ENCODE measurements at regions not wholly inside any gene's neighbourhood (a gene's known extent, or its start where the extent isn't known, plus 50 kb on each side); places are given as distances from the start of the nearest gene placed in this dataset.

DNA sequence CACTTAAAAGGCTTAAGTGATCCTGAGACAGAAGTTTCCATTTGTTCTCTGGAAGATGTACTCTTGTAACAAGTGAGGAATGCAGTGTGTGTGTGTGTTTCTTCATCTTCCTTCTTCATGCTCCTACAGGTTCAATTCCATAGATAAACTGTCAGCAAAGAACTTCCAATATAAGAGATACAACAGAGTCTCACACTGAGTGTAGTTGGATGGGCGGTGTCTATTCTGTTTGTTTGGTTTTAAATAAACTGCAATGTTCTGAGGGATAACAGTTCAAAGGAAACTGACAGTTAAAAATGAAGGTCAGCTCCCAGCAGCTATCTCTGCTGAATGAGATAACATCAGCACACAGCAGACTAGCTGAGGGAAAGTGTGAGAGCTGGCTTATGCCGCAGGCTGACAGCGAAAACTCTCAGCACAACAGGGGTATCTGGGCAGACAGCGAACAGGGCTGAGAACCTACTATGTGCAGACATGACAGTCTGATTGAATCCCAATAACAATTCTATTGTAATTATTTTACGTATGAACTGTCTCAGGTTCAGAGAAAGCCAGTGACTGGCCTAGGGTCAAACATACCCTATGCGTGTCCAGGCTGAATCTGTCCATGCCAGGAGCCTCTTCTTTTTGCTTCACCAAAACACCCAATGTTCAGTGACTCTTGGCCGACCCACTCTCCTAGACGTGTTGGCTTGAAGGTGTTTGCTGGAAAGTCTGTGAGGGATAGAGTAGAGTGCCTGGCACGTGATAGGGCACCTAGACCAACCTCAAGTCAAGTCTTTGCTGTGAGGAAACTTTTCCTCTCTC is 201.9 kb upstream of the TRIB2 start:
- Mint-ChIP-seq H3K4me3 (ENCODE audit: low read depth) (peak overlapping the region; percentile 35), H3K27me3 (ENCODE audit: low read depth) (no peaks in the 10 kb centered on the region), H3K4me1 (ENCODE audit: low read depth) (peaks cover 47% of the 10 kb centered on the region), H3K27ac (peak overlapping the region; percentile 77), H3K36me3 (ENCODE audit: low read depth) (peaks cover 22% of the 10 kb centered on the region), H3K9me3 (peaks cover 23% of the 10 kb centered on the region)
- DNase-seq (ENCODE audit: low spot score), result peak; percentile 60
- intact Hi-C loops (cut with micrococcal nuclease), result loop anchor here (1.0 to 2.0 kb wide), 2 partner anchors 11 to 40 kb away; no protein-coding TSS in a partner anchor

DNA sequence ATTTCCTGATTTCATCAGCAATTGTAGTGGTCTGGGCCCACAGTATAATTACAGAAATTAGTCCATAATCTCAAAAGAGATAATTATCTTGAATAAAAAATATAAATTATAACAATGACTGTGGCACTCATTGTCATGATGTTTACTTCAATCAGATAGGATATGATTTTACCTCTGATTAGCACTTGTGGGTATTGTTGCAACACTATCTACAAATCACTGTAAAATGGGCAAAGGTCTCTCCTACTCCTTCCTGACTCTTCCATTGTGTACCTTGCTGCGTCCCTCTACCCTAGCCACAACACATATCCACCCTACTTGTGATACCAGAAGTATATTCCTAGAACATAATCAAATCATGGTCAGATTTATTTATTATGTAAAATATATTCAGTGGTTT is 200.9 kb upstream of the TRIB2 start:
- peaks cover 15% of the 10 kb centered on the region for H3K9me3 Mint-ChIP-seq
- peaks cover 16% of the 10 kb centered on the region for H3K36me3 Mint-ChIP-seq (ENCODE audit: low read depth)
- DNase-seq (ENCODE audit: low spot score), result no peak
- H3K4me3 Mint-ChIP-seq (ENCODE audit: low read depth), result no peak overlapping the region
- no peaks in the 10 kb centered on the region for H3K27me3 Mint-ChIP-seq (ENCODE audit: low read depth)
- peaks cover 47% of the 10 kb centered on the region for H3K4me1 Mint-ChIP-seq (ENCODE audit: low read depth)
- intact Hi-C loops (cut with micrococcal nuclease), result loop anchor here (2.0 kb wide), 1 partner anchor 39 kb away; no protein-coding TSS in a partner anchor
- no peak overlapping the region for H3K27ac Mint-ChIP-seq

DNA sequence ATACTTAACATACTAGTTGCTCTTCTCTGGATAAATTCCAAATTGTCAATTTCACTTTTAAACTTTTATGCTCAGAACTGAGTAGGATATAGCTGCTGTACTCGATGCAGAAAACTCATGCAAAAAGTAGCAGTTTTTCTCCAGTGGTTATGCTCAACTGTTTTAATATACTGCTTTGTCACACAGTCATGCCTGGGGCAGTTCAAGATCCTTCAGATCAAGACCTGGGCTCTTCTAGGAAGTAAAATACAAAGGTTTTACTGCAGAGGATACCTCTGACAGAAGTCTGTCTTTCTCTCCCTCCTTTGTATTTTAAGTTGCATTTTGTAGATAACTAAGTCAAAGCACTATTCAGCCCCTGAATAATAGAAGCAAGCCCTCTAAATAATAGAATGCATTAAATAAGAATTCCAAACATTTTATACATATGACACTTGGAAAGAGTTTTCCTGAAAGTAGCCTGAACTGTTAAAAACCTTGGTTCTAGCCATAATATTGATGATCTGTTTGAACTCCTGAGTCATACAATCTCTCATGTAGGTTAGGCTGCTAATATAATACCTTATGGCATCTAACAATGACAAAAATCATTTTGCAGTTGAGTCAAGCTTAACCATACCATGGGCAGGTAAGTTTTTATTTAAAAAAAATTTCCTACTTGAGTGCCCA is 183.3 kb upstream of the TRIB2 start:
- H3K9me3 Mint-ChIP-seq, result no peaks in the 10 kb centered on the region
- intact Hi-C loops (cut with micrococcal nuclease), result no loop called here
- no peak overlapping the region for H3K27ac Mint-ChIP-seq

DNA sequence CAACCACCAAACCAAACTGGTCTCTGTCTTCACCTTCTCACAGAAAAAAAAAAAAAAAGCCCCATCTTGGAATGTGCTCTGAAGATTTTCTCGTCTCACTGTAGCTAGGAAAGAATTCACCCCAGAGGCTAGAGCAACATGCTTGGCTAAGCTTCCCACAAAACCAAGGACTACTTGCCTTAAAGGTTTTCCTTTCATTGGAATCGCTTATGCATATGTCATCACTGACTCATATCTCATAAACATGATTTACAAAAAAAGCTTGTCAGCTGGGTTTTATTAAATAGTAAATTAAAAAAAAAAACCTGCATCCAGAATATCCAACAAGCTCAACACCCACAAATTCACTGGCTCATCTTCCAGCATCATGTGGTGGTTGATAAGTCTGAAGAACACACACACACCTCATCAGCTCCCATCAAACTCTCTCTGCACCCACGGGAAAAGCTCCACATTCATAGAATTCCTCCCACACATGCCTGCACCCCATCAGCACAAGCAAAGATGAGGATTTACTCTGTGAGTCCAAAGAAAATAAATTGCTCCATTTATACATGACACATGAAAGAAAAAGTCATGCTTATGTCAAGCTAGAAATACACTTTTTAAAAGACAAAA is 182.0 kb upstream of the TRIB2 start:
- Mint-ChIP-seq H3K36me3 (ENCODE audit: low read depth) (no peaks in the 10 kb centered on the region), H3K27ac (no peak overlapping the region), H3K4me1 (ENCODE audit: low read depth) (peaks cover 24% of the 10 kb centered on the region), H3K4me3 (ENCODE audit: low read depth) (no peak overlapping the region), H3K27me3 (ENCODE audit: low read depth) (peaks cover 11% of the 10 kb centered on the region), H3K9me3 (no peaks in the 10 kb centered on the region)
- no peak for DNase-seq (ENCODE audit: low spot score)
- intact Hi-C loops (cut with micrococcal nuclease), result no loop called here

More for the DNA sequence above, 183.3 kb upstream of the TRIB2 start:
- H3K36me3 Mint-ChIP-seq (ENCODE audit: low read depth), result no peaks in the 10 kb centered on the region
- H3K4me1 Mint-ChIP-seq (ENCODE audit: low read depth), result peaks cover 24% of the 10 kb centered on the region
- H3K27me3 Mint-ChIP-seq (ENCODE audit: low read depth), result peaks cover 13% of the 10 kb centered on the region
- no peak for DNase-seq (ENCODE audit: low spot score)
- H3K4me3 Mint-ChIP-seq (ENCODE audit: low read depth), result no peak overlapping the region

DNA sequence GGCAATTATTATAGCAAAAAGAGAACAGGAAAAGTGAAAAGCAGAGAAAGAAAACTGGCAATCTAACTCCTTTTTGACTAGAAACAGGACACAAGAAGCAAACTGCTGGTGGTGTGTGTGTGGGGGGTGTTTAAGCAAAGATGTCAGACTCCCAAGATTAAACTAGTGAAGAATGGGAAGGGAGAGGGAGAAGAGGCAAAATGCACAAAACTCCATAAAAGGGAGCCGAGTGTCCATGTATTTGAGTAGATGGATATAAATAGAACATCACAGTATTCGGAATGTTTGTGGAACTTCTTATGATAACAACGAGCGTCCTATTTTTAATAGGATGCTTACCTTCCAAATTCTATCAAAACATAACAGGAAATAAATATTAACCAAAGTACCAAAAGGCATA is 179.8 kb upstream of the TRIB2 start:
- no peak overlapping the region for H3K27ac Mint-ChIP-seq
- H3K9me3 Mint-ChIP-seq, result no peaks in the 10 kb centered on the region
- DNase-seq (ENCODE audit: low spot score), result no peak
- H3K4me1 Mint-ChIP-seq (ENCODE audit: low read depth), result peaks cover 24% of the 10 kb centered on the region
- intact Hi-C loops (cut with micrococcal nuclease), result no loop called here
- H3K36me3 Mint-ChIP-seq (ENCODE audit: low read depth), result no peaks in the 10 kb centered on the region
- peaks cover 11% of the 10 kb centered on the region for H3K27me3 Mint-ChIP-seq (ENCODE audit: low read depth)
- H3K4me3 Mint-ChIP-seq (ENCODE audit: low read depth), result no peak overlapping the region

DNA sequence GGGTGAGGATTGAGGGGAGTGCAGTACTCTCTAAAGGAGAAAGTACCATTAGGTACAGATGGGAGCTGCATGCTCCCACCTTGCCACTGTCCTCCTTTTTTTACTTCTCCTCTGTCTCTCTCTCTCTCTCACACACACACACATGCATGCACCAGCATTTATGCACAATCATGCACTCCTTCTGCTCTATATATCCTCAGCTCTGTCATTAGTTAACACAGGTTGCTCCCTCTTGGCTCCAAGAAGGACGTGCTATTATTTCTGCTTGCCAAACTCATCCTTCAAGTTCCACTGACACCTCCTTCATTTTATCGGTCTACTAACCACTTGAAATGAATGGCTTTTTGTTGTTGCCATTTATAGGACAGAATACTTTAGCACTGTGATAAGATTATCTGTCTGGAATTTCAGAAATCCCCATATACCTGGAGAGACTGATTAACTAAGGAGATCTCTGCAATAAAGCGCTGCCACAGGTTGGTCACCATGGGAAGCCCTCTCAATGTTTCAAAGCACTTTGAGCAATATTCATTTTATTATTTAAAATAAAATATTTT is 178.5 kb upstream of the TRIB2 start:
- Mint-ChIP-seq H3K9me3 (no peaks in the 10 kb centered on the region), H3K4me3 (ENCODE audit: low read depth) (no peak overlapping the region), H3K36me3 (ENCODE audit: low read depth) (no peaks in the 10 kb centered on the region), H3K27me3 (ENCODE audit: low read depth) (peaks cover 3% of the 10 kb centered on the region), H3K4me1 (ENCODE audit: low read depth) (peaks cover 18% of the 10 kb centered on the region), H3K27ac (no peak overlapping the region)
- intact Hi-C loops (cut with micrococcal nuclease), result no loop called here
- DNase-seq (ENCODE audit: low spot score), result no peak

DNA sequence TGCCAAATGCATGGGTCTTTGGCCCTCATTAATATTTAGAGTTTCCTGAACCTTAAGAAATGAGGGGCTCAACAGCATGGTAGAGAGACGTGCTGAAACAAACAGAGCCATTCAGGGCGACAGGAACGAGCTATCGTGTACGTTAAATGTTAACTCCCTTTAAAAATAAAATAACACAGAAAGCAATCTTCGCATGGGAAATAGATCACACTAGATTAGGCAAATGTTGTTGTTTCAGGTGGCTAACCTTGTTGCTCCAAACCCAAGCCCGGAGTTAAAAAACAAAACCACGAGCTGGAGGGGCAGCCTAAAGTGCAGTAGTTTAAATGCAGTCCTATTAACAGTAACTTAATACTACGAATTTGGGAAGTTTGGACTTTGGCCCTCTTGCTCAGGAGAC is 177.4 kb upstream of the TRIB2 start:
- Mint-ChIP-seq H3K9me3 (no peaks in the 10 kb centered on the region), H3K27ac (no peak overlapping the region), H3K27me3 (ENCODE audit: low read depth) (peaks cover 3% of the 10 kb centered on the region), H3K36me3 (ENCODE audit: low read depth) (no peaks in the 10 kb centered on the region), H3K4me1 (ENCODE audit: low read depth) (peaks cover 7% of the 10 kb centered on the region), H3K4me3 (ENCODE audit: low read depth) (no peak overlapping the region)
- intact Hi-C loops (cut with micrococcal nuclease), result no loop called here
- DNase-seq (ENCODE audit: low spot score), result no peak

DNA sequence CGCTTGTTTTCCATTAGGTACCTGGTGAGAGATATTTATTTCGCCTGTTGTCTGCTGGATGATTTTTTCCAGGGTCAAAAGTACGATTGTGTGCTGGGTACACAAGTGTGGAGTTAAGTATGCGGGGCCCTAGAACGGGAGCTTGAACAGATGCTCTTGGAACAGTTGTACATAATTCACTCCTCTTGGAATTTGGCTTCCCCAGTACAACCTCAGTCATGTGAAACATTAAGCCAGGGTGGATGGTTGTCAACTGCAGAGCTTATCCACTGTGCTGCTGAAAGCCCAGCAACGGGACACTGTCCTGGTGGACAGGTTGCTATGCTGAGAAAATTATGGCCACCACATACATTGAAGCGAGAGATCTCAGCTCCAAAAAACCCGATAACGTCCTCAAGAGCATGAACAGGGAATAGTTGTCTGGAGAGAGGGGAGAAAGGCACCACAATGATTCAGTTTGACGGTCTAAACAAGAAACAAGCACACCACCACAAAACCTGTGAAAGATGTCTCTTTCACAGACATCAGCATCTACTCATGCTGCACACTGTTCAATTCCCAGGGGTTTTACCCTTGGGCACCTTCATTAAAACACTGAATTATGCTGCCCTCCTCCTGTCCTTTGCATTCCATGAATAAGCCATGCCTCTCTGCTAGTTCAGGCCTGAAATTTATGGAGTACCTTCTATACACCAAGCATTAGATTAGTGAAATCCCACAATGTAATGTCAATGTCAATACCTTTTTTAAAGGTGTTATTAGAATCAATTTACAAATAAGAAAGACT is 176.8 kb upstream of the TRIB2 start:
- intact Hi-C loops (cut with micrococcal nuclease), result no loop called here
- DNase-seq (ENCODE audit: low spot score), result no peak
- Mint-ChIP-seq H3K4me1 (ENCODE audit: low read depth) (peaks cover 4% of the 10 kb centered on the region), H3K9me3 (no peaks in the 10 kb centered on the region), H3K27me3 (ENCODE audit: low read depth) (peaks cover 3% of the 10 kb centered on the region), H3K36me3 (ENCODE audit: low read depth) (no peaks in the 10 kb centered on the region), H3K4me3 (ENCODE audit: low read depth) (no peak overlapping the region), H3K27ac (no peak overlapping the region)

DNA sequence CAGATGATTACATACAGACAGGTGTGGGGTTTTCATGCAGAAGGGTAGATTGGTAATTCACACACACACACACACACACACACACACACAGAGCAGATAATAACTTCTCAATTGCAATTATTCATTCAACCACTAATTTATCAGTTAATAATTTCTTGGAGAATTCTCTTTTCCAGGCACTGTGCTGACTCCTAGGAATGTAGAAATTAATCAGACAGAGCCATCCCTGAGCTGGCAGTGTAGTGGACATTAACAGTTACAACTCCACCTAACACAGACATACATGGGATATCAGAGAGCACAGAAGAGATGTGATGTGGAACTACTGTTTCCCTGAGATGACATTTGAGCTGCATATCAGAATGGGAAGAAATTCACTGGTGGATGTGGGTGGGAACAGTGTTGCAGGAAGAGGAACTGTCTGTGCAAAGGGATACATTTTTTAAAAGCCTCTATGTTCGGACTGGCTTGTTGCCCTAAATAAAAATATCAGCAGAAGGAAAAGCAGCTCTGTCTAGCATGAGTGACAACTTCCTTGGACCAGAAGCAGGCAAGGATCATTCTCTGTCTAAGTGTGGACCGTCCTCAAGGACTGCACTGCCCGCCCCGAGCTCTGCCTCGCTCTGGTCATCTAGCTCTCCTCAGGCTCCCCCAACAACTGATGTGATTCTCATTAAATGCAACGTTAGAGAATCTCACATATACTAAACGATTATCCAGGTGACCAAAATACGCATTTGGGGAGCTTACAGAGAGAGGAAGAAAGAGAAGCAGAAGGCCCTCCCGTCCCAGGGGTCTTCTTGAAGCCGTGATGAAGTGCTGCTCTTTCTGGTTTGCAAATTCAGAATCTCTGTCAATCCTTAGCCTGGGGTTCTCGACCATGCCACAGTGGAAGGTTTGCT is 173.4 kb upstream of the TRIB2 start:
- Mint-ChIP-seq H3K27me3 (ENCODE audit: low read depth) (no peaks in the 10 kb centered on the region), H3K9me3 (no peaks in the 10 kb centered on the region), H3K4me3 (ENCODE audit: low read depth) (no peak overlapping the region), H3K27ac (no peak overlapping the region), H3K4me1 (ENCODE audit: low read depth) (peaks cover 5% of the 10 kb centered on the region), H3K36me3 (ENCODE audit: low read depth) (no peaks in the 10 kb centered on the region)
- intact Hi-C loops (cut with micrococcal nuclease), result no loop called here
- DNase-seq (ENCODE audit: low spot score), result no peak

DNA sequence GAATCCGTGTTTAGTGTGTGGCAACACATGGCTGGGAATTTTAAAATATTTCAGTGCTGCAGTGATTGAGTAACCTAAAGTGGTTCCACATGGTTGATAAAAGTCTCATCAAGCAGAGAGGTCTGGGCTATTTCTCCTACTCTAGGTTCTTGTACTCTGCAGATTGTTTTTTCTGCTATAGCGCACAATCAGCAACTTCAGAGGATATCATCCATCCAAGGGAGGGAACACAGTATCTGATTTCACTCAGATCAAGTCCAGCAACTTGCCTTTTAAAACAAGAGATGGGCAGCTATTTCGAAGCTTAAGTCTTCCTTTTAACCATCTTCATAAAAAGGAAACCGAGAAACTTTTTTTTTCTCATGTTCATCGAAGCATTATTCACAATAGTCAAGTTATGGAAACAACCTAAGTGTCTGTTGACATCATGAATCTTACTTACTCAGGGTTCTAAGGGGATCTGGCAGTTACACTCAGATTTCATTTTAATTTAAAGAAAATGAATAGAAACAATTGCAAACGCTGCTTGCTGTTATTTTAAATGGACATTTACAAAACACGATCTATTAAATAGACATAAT is 172.7 kb upstream of the TRIB2 start:
- no peaks in the 10 kb centered on the region for H3K36me3 Mint-ChIP-seq (ENCODE audit: low read depth)
- no peak overlapping the region for H3K27ac Mint-ChIP-seq
- H3K4me1 Mint-ChIP-seq (ENCODE audit: low read depth), result peaks cover 5% of the 10 kb centered on the region
- H3K4me3 Mint-ChIP-seq (ENCODE audit: low read depth), result no peak overlapping the region
- intact Hi-C loops (cut with micrococcal nuclease), result no loop called here
- H3K9me3 Mint-ChIP-seq, result no peaks in the 10 kb centered on the region
- no peaks in the 10 kb centered on the region for H3K27me3 Mint-ChIP-seq (ENCODE audit: low read depth)
- DNase-seq (ENCODE audit: low spot score), result no peak

DNA sequence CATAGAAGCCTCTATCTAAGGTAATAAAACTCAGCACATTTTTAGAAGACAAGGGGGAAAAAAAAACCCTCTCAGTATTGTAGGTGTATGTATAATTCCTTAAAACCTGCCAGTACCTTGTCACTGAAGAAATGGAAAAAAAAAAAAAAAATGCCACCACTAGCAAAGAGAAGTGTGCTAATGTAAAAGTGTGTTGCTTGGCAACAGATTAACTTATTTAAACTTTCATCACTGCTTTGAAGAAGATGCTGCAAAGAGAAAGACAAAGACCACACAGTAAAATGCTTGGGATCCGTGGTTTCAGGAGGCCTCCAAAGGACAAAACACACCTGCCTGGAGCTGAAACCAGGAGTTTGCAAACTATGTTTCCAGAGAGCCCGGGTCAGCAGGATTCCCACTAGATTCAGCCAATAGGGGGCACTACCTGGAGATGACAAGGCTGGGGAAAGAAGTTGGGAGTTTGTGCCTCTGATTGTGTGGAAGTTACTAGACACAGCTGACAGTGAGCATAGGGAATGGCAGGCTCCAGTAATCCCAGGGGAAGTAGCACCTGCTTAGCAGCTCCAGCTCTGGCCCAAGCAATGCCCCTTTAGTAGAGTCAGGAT is 169.1 kb upstream of the TRIB2 start:
- Mint-ChIP-seq H3K4me1 (ENCODE audit: low read depth) (peaks cover 9% of the 10 kb centered on the region), H3K27ac (no peak overlapping the region), H3K27me3 (ENCODE audit: low read depth) (no peaks in the 10 kb centered on the region), H3K36me3 (ENCODE audit: low read depth) (peaks cover 7% of the 10 kb centered on the region), H3K4me3 (ENCODE audit: low read depth) (no peak overlapping the region), H3K9me3 (peaks cover 6% of the 10 kb centered on the region)
- intact Hi-C loops (cut with micrococcal nuclease), result no loop called here
- no peak for DNase-seq (ENCODE audit: low spot score)

Data from activated T-helper 2 cell treated with anti-CD3 and anti-CD28 coated beads, Interferon-gamma antibody, Interleukin-2, Interleukin-4, amounts not matched to agents 10 μg/mL and 5 μg/mL and 100 μg/mL, durations not matched to agents 14 hours and 24 hours and 36 hours (primary cell).